Endodermal cell (in vitro differentiated cells): ENCODE measurements at regions not wholly inside any gene's neighbourhood (a gene's known extent, or its start where the extent isn't known, plus 50 kb on each side); places are given as distances from the start of the nearest gene placed in this dataset.

ENCODE experiments used
- DNase-seq: peaks from one replicate; pipeline ENCODE4 v3.0.0-alpha.2; 2017
- H3K27ac ChIP-seq: 2 replicates; pipeline ENCODE4 v1.5.1; 2013; ENCODE audit warnings: mild to moderate bottlenecking, low read depth, low read length, moderate library complexity
- H3K27me3 ChIP-seq: 2 replicates; pipeline ENCODE4 v1.6.1; 2013; ENCODE audit warnings: mild to moderate bottlenecking, low read length, moderate library complexity; ENCODE audit not compliant: insufficient read depth, control insufficient read depth, poor library complexity, severe bottlenecking
- H3K36me3 ChIP-seq: 2 replicates; pipeline ENCODE4 v1.7.0; 2013; ENCODE audit warnings: mild to moderate bottlenecking, low read length, moderate library complexity; ENCODE audit not compliant: control insufficient read depth, insufficient read depth
- H3K4me1 ChIP-seq: one replicate; pipeline ENCODE4 v1.7.0; 2013; ENCODE audit warnings: low read length; ENCODE audit not compliant: control insufficient read depth, insufficient read depth
- H3K4me3 ChIP-seq: 2 replicates; pipeline ENCODE4 v1.5.1; 2013; ENCODE audit warnings: mild to moderate bottlenecking, low read length, moderate library complexity
- H3K9ac ChIP-seq: 2 replicates; pipeline ENCODE4 v1.6.1; 2013; ENCODE audit warnings: mild to moderate bottlenecking, low read length, moderate library complexity; ENCODE audit not compliant: poor library complexity, severe bottlenecking; ENCODE audit errors: extremely low read depth
- H3K9me3 ChIP-seq: 2 replicates; pipeline ENCODE4 v1.6.1; 2013; ENCODE audit warnings: mild to moderate bottlenecking, low read length, moderate library complexity; ENCODE audit not compliant: control insufficient read depth
- H3K27ac Mint-ChIP-seq: 2 replicates; pipeline ENCODE4 v1.8.0; 2020; ENCODE audit warnings: mixed read lengths
- H3K27me3 Mint-ChIP-seq: 2 replicates; pipeline ENCODE4 v1.8.0; 2021; ENCODE audit warnings: mild to moderate bottlenecking, mixed read lengths; ENCODE audit not compliant: insufficient read depth
- H3K36me3 Mint-ChIP-seq: 2 replicates; pipeline ENCODE4 v1.8.0; 2020; ENCODE audit warnings: low read depth, mixed read lengths
- H3K4me1 Mint-ChIP-seq: 2 replicates; pipeline ENCODE4 v1.8.0; 2020; ENCODE audit warnings: mixed read lengths
- H3K4me3 Mint-ChIP-seq: 2 replicates; pipeline ENCODE4 v1.8.0; 2020; ENCODE audit warnings: mild to moderate bottlenecking, moderate library complexity, mixed read lengths
- H3K9me3 Mint-ChIP-seq: 2 replicates; pipeline ENCODE4 v1.8.0; 2020; ENCODE audit warnings: mild to moderate bottlenecking, mixed read lengths
- CTCF ChIP-seq: fragments of 200-600 bp; sonication (generic); conservative IDR thresholded peaks from 2 replicates; pipeline ENCODE4 v1.5.0; 2021; ENCODE audit warnings: antibody characterized with exemption, mild to moderate bottlenecking
- WGBS, 2 experiments: methylation state at CpG; one replicate each; pipeline versions ENCODE4 v1.1.5 to v1.1.7; 2013; ENCODE audit warnings: missing lambda C conversion rate in 2 of 2, mixed read lengths in 1 of 2; ENCODE audit not compliant: insufficient coverage in 1 of 2, insufficient read length in 1 of 2; 5-methylcytosine and 5-hydroxymethylcytosine counted together

GRCh38 chr13:73477441-73477840, 418.6 kb downstream of the KLF5 start:
- H3K4me3 ChIP-seq = no peak overlapping the region
- H3K27ac ChIP-seq = no peak overlapping the region
- Mint-ChIP-seq H3K27ac (no peak overlapping the region), H3K4me3 (no peak overlapping the region), H3K27me3 (no peaks in the 10 kb centered on the region), H3K36me3 (no peaks in the 10 kb centered on the region), H3K4me1 (peaks cover 4% of the 10 kb centered on the region), H3K9me3 (no peaks in the 10 kb centered on the region)
- TF ChIP-seq CTCF = no peak
- no peaks in the 10 kb centered on the region for H3K4me1 ChIP-seq
- H3K9me3 ChIP-seq = no peaks in the 10 kb centered on the region
- H3K27me3 ChIP-seq = no peaks in the 10 kb centered on the region
- DNase-seq = no peak
- H3K9ac ChIP-seq = no peak overlapping the region
- H3K36me3 ChIP-seq = no peaks in the 10 kb centered on the region
- WGBS, 2 experiments = 91 to 93% methylated on average over 3 of the region's 3 CpGs

GRCh38 chr13:73473016-73473415, 414.2 kb downstream of the KLF5 start:
- no peak overlapping the region for H3K9ac ChIP-seq

GRCh38 chr13:73467125-73467524, 408.3 kb downstream of the KLF5 start:
- Histone ChIP-seq H3K9me3 (no peaks in the 10 kb centered on the region), H3K36me3 (no peaks in the 10 kb centered on the region), H3K27ac (no peak overlapping the region), H3K4me1 (no peaks in the 10 kb centered on the region), H3K27me3 (no peaks in the 10 kb centered on the region), H3K9ac (no peak overlapping the region), H3K4me3 (no peak overlapping the region)
- Mint-ChIP-seq H3K27ac (no peak overlapping the region), H3K4me1 (peaks cover 8% of the 10 kb centered on the region), H3K27me3 (no peaks in the 10 kb centered on the region), H3K4me3 (no peak overlapping the region), H3K36me3 (no peaks in the 10 kb centered on the region), H3K9me3 (no peaks in the 10 kb centered on the region)
- no peak for DNase-seq
- TF ChIP-seq CTCF = no peak
- WGBS, 2 experiments = 87 to 88% methylated on average over 2 of the region's 2 CpGs

More at GRCh38 chr13:73473016-73473415, 414.2 kb downstream of the KLF5 start:
- H3K4me3 ChIP-seq = no peak overlapping the region
- H3K27ac ChIP-seq = no peak overlapping the region
- no peaks in the 10 kb centered on the region for H3K36me3 Mint-ChIP-seq
- no peaks in the 10 kb centered on the region for H3K27me3 Mint-ChIP-seq
- H3K36me3 ChIP-seq = no peaks in the 10 kb centered on the region
- no peaks in the 10 kb centered on the region for H3K4me1 ChIP-seq
- WGBS, 2 experiments = 91 to 94% methylated on average over 2 of the region's 2 CpGs
- TF ChIP-seq CTCF = no peak
- no peaks in the 10 kb centered on the region for H3K9me3 ChIP-seq
- peaks cover 4% of the 10 kb centered on the region for H3K4me1 Mint-ChIP-seq
- H3K27ac Mint-ChIP-seq = no peak overlapping the region
- no peak for DNase-seq
- no peaks in the 10 kb centered on the region for H3K27me3 ChIP-seq
- no peak overlapping the region for H3K4me3 Mint-ChIP-seq
- H3K9me3 Mint-ChIP-seq = no peaks in the 10 kb centered on the region
